Type B pancreatic cell (in vitro differentiated cells): ENCODE measurements at regions not wholly inside any gene's neighbourhood (a gene's known extent, or its start where the extent isn't known, plus 50 kb on each side); places are given as distances from the start of the nearest gene placed in this dataset.

ENCODE experiments used
- DNase-seq: peaks from one replicate; pipeline ENCODE4 v3.0.0; 2021; ENCODE audit warnings: mixed read lengths; ENCODE audit not compliant: unreplicated experiment; ENCODE audit errors: extremely low spot score
- H3K27ac Mint-ChIP-seq: 2 replicates; pipeline ENCODE4 v1.8.0; 2021; ENCODE audit warnings: mild to moderate bottlenecking, mixed read lengths
- H3K27me3 Mint-ChIP-seq: 2 replicates; pipeline ENCODE4 v1.8.0; 2021; ENCODE audit warnings: mixed read lengths
- H3K36me3 Mint-ChIP-seq: 2 replicates; pipeline ENCODE4 v1.8.0; 2021; ENCODE audit warnings: mixed read lengths
- H3K4me1 Mint-ChIP-seq: one replicate; pipeline ENCODE4 v1.8.0; 2021; ENCODE audit warnings: mixed read lengths; ENCODE audit not compliant: unreplicated experiment
- H3K4me3 Mint-ChIP-seq: 2 replicates; pipeline ENCODE4 v1.8.0; 2021; ENCODE audit warnings: mild to moderate bottlenecking, mixed read lengths
- H3K9me3 Mint-ChIP-seq: 2 replicates; pipeline ENCODE4 v1.8.0; 2021; ENCODE audit warnings: mixed read lengths
- TF ChIP-seq, protein P1 (sequence below): fragments of 200-600 bp; sonication (generic); conservative IDR thresholded peaks from 2 replicates; pipeline ENCODE4 v1.5.0; 2021; ENCODE audit warnings: antibody characterized with exemption, mild to moderate bottlenecking

DNA sequence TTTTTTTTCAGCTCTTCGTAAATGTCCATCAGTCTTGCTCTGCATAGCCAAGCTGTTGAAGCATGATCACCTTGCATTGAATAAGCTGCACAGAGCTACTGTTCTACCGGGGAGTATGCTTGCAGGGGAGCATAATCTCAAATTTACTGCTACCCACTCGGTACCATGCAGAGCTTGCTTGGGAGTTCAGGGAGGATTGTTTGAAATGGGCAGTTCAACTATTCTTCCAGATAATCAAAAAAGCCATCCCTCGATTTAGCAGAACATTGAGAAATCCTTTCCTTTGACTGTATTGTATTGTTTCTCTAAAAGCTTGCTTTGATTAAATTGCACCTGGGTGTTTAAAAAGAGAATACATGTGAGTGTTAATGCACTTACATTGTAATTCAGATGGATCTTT, 332.6 kb downstream of the UTRN start:
- H3K36me3 Mint-ChIP-seq, result no peaks in the 10 kb centered on the region
- no peaks in the 10 kb centered on the region for H3K27me3 Mint-ChIP-seq
- H3K4me3 Mint-ChIP-seq, result no peak overlapping the region
- H3K27ac Mint-ChIP-seq, result no peak overlapping the region
- H3K4me1 Mint-ChIP-seq, result no peaks in the 10 kb centered on the region
- TF ChIP-seq, protein P1, sequence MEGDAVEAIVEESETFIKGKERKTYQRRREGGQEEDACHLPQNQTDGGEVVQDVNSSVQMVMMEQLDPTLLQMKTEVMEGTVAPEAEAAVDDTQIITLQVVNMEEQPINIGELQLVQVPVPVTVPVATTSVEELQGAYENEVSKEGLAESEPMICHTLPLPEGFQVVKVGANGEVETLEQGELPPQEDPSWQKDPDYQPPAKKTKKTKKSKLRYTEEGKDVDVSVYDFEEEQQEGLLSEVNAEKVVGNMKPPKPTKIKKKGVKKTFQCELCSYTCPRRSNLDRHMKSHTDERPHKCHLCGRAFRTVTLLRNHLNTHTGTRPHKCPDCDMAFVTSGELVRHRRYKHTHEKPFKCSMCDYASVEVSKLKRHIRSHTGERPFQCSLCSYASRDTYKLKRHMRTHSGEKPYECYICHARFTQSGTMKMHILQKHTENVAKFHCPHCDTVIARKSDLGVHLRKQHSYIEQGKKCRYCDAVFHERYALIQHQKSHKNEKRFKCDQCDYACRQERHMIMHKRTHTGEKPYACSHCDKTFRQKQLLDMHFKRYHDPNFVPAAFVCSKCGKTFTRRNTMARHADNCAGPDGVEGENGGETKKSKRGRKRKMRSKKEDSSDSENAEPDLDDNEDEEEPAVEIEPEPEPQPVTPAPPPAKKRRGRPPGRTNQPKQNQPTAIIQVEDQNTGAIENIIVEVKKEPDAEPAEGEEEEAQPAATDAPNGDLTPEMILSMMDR, result no peak
- no peak for DNase-seq
- no peaks in the 10 kb centered on the region for H3K9me3 Mint-ChIP-seq

GRCh38 chr6:144619966-144620365, 334.8 kb downstream of the UTRN start:
- no peak for DNase-seq
- H3K27ac Mint-ChIP-seq, result no peak overlapping the region
- H3K36me3 Mint-ChIP-seq, result no peaks in the 10 kb centered on the region
- H3K4me1 Mint-ChIP-seq, result no peaks in the 10 kb centered on the region
- H3K27me3 Mint-ChIP-seq, result no peaks in the 10 kb centered on the region
- H3K4me3 Mint-ChIP-seq, result no peak overlapping the region
- TF ChIP-seq, protein P1, result no peak
- H3K9me3 Mint-ChIP-seq, result no peaks in the 10 kb centered on the region

DNA sequence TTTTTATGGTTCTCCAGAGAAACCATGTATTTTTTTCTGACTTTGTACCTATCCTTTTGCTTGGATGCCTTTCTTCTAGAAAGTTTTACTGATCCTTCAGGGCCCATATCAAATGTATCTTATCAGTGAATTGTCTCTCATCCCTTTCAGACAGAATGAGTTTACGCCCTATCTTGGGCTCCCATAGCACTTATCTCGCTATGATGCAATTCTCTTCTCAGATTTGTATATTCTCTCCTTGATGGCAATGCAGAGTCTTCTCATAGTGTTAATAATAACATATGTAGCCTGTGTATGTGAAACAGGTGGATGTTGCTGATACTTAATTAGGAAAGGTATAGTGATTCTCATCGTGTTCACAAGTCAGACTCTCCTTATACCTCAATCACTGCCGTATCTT, 336.2 kb downstream of the UTRN start:
- TF ChIP-seq, protein P1, result no peak
- no peaks in the 10 kb centered on the region for H3K4me1 Mint-ChIP-seq
- no peaks in the 10 kb centered on the region for H3K36me3 Mint-ChIP-seq
- H3K27ac Mint-ChIP-seq, result no peak overlapping the region
- H3K4me3 Mint-ChIP-seq, result no peak overlapping the region
- DNase-seq, result no peak
- H3K27me3 Mint-ChIP-seq, result no peaks in the 10 kb centered on the region
- H3K9me3 Mint-ChIP-seq, result no peaks in the 10 kb centered on the region

DNA sequence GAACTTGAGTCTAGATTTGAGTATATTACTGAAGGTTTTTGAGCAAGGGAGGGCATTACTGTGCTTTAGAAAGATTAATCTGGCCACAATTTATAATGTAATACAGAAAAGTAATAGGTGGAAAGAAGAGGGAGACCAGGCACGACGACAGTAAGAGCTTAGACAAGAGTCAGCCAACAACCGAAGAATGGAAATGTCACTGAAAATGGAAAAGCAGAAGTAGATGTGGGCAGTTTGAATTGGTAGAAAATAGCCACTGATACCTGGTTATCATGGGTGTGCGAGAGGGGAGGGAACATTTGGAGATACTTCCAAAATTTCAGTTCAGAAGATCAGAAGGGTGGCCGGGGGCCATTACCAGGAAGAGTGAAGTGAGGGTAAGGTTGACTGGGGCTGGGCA, 339.1 kb downstream of the UTRN start:
- no peaks in the 10 kb centered on the region for H3K27me3 Mint-ChIP-seq
- H3K36me3 Mint-ChIP-seq, result no peaks in the 10 kb centered on the region
- no peak overlapping the region for H3K27ac Mint-ChIP-seq
- H3K4me1 Mint-ChIP-seq, result no peaks in the 10 kb centered on the region
- DNase-seq, result no peak
- H3K9me3 Mint-ChIP-seq, result no peaks in the 10 kb centered on the region
- no peak overlapping the region for H3K4me3 Mint-ChIP-seq
- TF ChIP-seq, protein P1, result no peak

DNA sequence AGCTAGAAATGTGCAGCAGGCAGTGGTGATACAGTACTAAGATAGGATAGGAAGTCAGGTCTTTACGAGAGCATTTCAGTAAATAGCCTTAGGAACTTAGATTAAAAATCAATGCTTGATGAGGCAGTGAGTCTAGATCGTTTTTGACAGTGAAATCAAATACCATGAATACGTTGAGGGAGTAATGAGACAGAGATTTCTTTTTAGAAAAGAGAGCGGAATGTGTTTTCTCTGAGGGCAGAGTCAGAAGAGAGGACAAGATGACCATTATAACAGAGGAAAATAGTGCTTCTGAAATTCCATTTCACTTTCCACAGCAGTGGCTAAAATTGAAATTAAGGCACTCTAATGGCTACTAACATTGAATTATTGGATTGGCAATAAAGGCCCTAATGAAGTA, 339.6 kb downstream of the UTRN start:
- Mint-ChIP-seq H3K27ac (no peak overlapping the region), H3K4me1 (no peaks in the 10 kb centered on the region)

GRCh38 chr6:144630857-144631256, 345.7 kb downstream of the UTRN start:
- Mint-ChIP-seq H3K4me3 (no peak overlapping the region), H3K27ac (no peak overlapping the region), H3K9me3 (no peaks in the 10 kb centered on the region), H3K27me3 (no peaks in the 10 kb centered on the region), H3K4me1 (no peaks in the 10 kb centered on the region), H3K36me3 (no peaks in the 10 kb centered on the region)
- DNase-seq, result no peak
- TF ChIP-seq, protein P1, result no peak

More for the DNA sequence above, 339.6 kb downstream of the UTRN start:
- TF ChIP-seq, protein P1, result no peak
- no peaks in the 10 kb centered on the region for H3K36me3 Mint-ChIP-seq
- no peaks in the 10 kb centered on the region for H3K9me3 Mint-ChIP-seq
- H3K27me3 Mint-ChIP-seq, result no peaks in the 10 kb centered on the region
- no peak for DNase-seq
- no peak overlapping the region for H3K4me3 Mint-ChIP-seq
